NCI-H526 (cell line): ENCODE measurements at regions not wholly inside any gene's neighbourhood (a gene's known extent, or its start where the extent isn't known, plus 50 kb on each side); places are given as distances from the start of the nearest gene placed in this dataset.

ENCODE experiments used
- DNase-seq, 2 experiments: peaks; one replicate each; lab custom pipeline; 2025; lab: John Stamatoyannopoulos, UW

GRCh38 chr20:6693178-6693807 is 74.2 kb upstream of the BMP2 start:
- DNase-seq = peak in 1 of 2 experiments; percentile 33

- no peak for DNase-seq
Measured at GRCh38 chr20:6692566-6693173, 74.8 kb upstream of the BMP2 start.

GRCh38 chr20:6691516-6691915 is 76.0 kb upstream of the BMP2 start:
- DNase-seq = no peak

DNA sequence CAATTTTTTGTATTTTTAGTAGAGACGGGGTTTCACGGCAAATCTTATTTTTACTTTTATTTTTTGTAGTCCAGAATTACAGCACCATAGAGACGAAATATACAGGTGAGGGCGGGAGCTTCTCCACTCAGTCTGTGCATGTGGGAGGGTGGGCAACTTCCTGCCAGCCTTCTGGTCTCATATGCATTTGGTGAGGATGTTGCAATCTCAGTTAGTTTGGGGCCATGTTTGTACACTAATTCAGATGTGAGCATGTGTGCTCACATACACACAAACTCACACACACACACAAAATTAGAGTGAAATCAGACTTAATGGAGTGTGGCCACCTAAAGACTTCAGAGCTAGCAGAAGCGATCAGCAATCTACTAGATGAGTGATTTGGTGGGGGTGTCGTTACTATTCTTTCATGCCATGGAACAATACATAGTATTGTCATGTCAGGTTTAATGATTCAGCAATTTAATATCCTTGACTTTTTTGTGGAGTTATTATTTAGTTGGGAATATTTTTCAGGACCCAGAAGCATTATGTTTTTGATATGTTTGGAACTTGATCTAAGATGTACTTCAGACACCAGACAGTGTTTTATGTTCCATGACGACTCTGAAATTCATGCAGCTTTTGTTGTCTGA is 78.0 kb upstream of the BMP2 start:
- no peak for DNase-seq

GRCh38 chr20:6686171-6686570 is 81.3 kb upstream of the BMP2 start:
- DNase-seq = no peak

GRCh38 chr20:6685626-6686025 is 81.9 kb upstream of the BMP2 start:
- no peak for DNase-seq

GRCh38 chr20:6685181-6685582 is 82.3 kb upstream of the BMP2 start:
- DNase-seq = no peak

GRCh38 chr20:6683021-6683977 is 84.2 kb upstream of the BMP2 start:
- no peak for DNase-seq

DNA sequence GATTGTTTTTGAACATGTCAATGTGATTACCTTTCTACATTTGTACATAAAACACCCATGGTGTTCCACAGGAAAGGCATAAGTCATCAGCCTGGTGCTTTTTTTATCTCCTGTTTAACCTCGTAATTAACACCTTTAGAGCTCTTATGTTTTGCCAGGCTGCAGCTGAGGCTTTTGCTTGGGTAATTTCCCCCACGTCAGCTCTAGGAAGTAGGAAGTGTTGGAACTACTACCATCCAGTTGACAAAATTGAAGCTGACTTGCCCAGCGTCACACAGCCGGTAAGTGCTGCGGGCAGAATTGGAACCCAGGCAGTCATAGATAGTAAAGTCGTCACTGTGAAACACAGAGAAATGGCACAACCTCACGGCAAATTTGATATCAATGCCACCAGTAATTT is 86.6 kb upstream of the BMP2 start:
- DNase-seq = no peak

DNA sequence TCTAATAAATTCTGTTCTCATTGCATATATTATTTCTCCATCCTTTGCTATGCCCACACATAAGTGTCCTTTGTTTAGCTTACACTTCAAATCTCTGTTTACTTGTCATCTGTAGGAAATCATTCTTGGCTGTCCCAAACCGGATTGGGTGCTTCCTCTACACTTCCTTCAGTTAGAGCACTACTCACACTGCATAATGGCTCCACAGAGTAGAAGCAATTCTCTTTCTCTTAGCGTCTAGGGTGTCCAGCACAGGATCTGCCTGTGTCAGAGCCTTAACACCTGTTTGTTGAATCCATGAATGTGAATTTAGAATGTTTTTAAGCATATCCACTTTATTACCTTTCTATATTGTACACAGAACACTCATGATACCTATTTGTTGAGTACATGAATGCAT is 87.0 kb upstream of the BMP2 start:
- DNase-seq = no peak

GRCh38 chr20:6679086-6679485 is 88.4 kb upstream of the BMP2 start:
- DNase-seq = no peak

DNA sequence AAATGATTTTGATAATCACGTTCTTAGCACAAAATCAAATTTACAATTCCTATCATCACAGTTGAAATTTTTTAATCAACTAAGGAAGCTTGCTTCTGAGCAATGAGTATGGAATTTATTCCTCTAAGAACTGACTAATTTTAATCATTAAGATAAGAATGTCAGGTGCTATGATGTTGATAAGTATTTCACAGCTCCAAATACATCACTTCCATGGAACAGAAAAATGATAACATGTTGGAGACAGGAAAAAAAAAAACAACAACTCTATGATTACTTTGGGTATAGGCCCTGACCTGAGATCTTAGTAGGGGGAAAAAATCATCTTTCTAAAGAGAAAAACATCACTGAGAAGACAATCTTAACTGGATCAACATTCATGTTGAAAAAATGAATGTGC is 89.4 kb upstream of the BMP2 start:
- no peak for DNase-seq

- no peak for DNase-seq
Measured at GRCh38 chr20:6674831-6675230, 92.7 kb upstream of the BMP2 start.

DNA sequence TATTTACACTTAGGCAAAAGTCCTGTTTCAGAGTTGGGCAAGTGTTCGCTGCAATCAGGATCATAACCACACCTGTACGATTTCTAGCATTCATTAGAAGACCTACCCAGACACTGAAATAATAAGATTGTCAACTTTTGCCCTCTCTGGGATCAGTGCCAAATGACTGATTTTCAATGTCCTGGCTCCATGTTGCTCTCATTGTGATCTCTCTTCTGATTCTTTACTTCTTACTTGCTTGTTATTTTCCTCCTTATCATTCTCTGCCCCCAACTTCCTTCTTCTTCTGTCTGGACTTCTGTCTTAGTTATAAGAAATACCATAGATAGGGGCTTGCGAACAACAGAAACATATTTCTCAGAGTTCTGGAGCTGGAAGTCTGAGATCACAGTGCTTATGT is 94.4 kb upstream of the BMP2 start:
- DNase-seq = no peak

GRCh38 chr20:6671829-6672228 is 95.7 kb upstream of the BMP2 start:
- no peak for DNase-seq

DNA sequence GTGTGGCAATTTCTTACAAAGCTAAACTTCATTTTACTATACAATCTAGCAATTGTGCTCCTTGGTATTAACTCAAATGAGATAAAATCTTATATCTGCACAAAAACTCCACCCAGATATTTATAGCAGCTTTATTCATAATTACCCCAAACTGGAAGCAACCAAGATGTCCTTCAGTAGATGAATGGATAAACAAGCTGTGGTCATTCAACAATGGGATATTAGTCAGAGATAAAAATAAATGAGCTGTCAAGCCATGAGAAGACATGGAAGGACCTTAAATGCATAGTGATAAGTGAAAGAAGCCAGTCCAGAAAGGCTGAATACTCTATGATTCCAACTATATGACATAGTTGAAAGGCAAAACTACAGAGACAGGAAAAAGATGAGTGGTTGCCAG is 98.9 kb upstream of the BMP2 start:
- DNase-seq = no peak

- DNase-seq = no peak
Measured at GRCh38 chr20:6665621-6666355, 101.7 kb upstream of the BMP2 start.

GRCh38 chr20:6665161-6665560 is 102.3 kb upstream of the BMP2 start:
- no peak for DNase-seq

GRCh38 chr20:6664574-6664973 is 102.9 kb upstream of the BMP2 start:
- no peak for DNase-seq

DNA sequence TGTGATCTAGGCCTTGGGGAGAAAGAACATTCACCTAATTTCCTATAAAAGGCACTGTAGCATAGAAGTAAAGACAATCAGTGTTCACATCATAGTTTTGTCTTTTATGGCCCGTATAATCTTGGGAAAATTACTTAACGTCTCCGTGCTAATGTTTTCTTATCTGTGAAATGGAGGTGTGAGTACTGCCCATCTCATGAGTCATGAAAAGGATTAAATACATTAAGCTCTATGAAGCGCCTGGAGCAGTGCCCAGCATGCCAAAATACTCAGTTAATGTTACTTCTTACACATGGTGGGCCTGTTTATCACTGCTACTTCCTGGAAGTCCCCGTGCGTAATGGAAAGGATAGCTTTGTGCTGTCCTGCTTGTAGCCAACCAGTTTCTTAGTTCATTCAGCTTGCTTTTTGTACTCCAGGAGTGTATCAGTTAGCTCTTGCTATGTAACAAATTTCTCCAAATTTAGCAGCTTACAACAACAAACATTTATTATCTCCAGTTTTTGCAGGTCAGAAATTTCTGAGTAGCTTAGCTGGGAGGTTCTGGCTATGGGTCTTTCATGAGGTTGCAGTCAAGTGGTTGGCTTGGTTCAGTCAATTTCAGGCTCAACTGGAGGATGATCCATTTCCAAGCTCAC is 103.6 kb upstream of the BMP2 start:
- DNase-seq = no peak

DNA sequence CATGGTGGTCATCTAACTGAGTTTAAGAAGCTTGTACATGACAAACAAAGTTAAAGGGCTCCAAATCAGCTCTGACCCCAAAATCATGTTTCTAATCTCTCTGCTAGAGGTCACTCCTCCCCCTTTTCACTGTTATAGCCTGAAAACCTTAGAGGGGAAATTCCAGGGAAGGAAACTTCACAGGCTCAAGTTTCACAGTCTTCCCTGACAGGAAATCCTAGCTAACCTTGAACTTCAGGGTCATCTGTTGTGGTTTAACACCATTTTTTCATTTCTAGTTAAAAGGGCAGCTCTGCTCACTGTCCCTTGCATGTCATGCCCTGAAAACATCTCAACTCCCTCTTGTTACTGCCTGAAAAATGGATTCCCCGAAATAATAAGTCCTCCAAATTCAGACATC is 104.4 kb upstream of the BMP2 start:
- DNase-seq = no peak
